Suprapubic skin (tissue), 4 donors: ENCODE measurements at regions not wholly inside any gene's neighbourhood (a gene's known extent, or its start where the extent isn't known, plus 50 kb on each side); places are given as distances from the start of the nearest gene placed in this dataset.

Experiments used
- DNase-seq, 2 donors: peaks; one replicate each; pipeline ENCODE4 v3.0.0-alpha.2; 2019; ENCODE audit warnings: low spot score in 2 of 2
- H3K27ac ChIP-seq: fragments of 200-600 bp; sonication (generic); one replicate; pipeline ENCODE4 v1.5.1; 2019
- H3K27me3 ChIP-seq: fragments of 200-600 bp; sonication (generic); one replicate; pipeline ENCODE4 v1.5.1; 2019
- H3K36me3 ChIP-seq: fragments of 200-600 bp; sonication (generic); one replicate; pipeline ENCODE4 v1.5.1; 2019
- H3K4me1 ChIP-seq: fragments of 200-600 bp; sonication (generic); one replicate; pipeline ENCODE4 v1.5.1; 2019
- H3K4me3 ChIP-seq: fragments of 200-600 bp; sonication (generic); one replicate; pipeline ENCODE4 v1.5.1; 2019; ENCODE audit warnings: mild to moderate bottlenecking
- H3K9me3 ChIP-seq: fragments of 200-600 bp; sonication (generic); one replicate; pipeline ENCODE4 v1.5.1; 2019
- EP300 ChIP-seq: sonication (generic); formaldehyde crosslinking; IDR thresholded peaks from one replicate; pipeline ENCODE4 v1.6.1; 2017; ENCODE audit warnings: antibody characterized with exemption
- POLR2A ChIP-seq, 2 donors: fragments of 450-650 bp; IDR thresholded peaks; one replicate each; pipeline ENCODE4 v1.6.1; 2017; ENCODE audit warnings: antibody characterized with exemption in 2 of 2, mild to moderate bottlenecking in 2 of 2, moderate library complexity in 2 of 2
- POLR2AphosphoS5 ChIP-seq, 3 donors: sonication (generic); formaldehyde crosslinking; IDR thresholded peaks; one replicate each; pipeline ENCODE4 v1.6.1; 2017; ENCODE audit warnings: antibody characterized with exemption in 3 of 3
- WGBS: methylation state at CpG from one replicate; pipeline ENCODE4 v1.1.5; 2018; 5-methylcytosine and 5-hydroxymethylcytosine counted together
- TF ChIP-seq, protein P1 (sequence below), 2 donors: fragments of 200-600 bp in 1 of 2; fragments of 450-650 bp in 1 of 2; sonication (generic) in 1 of 2; IDR thresholded peaks; one replicate each; pipeline ENCODE4 v1.5.1; 2016 to 2019; ENCODE audit warnings: antibody characterized with exemption in 2 of 2, mild to moderate bottlenecking in 1 of 2, moderate library complexity in 1 of 2

DNA sequence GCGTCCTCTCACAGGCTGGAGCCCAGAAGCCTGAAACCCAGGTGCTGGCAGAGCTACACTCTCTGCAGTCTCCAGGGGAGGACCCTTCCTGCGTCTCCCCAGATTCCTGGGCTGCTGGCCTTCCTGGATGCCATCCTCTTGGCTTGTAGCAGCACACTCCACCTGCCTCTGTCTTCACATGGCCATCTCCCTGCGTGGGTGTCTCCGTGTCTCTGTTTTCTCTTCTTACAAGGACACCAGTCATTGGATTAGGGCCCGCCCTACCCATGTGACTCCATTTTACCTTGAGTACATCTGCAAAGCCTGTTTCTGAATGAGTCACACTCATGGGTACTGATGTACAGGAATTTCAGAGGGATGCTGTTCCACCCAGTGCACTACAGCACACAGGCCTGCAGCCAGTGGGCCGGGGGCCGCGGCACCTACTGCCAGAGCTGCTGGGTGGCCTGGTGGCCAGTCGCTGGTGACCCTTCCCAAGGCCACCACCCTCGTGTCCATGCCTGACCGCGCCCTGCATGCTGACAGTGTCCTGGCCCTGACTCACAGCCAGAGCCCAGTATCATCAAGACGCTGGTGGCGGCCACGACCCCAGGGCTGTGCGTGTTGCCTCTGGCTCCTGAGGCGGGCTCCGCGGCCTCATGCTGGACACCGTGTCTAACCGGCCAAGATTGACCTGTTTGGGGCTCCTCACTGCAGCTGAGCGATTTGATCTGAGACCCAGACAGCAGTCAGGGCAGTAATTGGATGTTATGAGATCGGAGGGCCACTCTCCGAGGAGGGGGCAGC lies 63.6 kb upstream of the NKX1-1 start:
- DNase-seq = peak in 1 of 2 donors; percentile 76
- H3K4me3 ChIP-seq = no peak overlapping the region
- H3K9me3 ChIP-seq = no peaks in the 10 kb centered on the region
- H3K27ac ChIP-seq = no peak overlapping the region
- H3K36me3 ChIP-seq = no peaks in the 10 kb centered on the region
- H3K27me3 ChIP-seq = peaks cover 80% of the 10 kb centered on the region
- peaks cover 10% of the 10 kb centered on the region for H3K4me1 ChIP-seq
- TF ChIP-seq EP300 (no peak), POLR2AphosphoS5 (IDR thresholded peaks at IDR 0.05) (no peak), POLR2A (IDR thresholded peaks at IDR 0.05) (no peak)
- TF ChIP-seq, protein P1, sequence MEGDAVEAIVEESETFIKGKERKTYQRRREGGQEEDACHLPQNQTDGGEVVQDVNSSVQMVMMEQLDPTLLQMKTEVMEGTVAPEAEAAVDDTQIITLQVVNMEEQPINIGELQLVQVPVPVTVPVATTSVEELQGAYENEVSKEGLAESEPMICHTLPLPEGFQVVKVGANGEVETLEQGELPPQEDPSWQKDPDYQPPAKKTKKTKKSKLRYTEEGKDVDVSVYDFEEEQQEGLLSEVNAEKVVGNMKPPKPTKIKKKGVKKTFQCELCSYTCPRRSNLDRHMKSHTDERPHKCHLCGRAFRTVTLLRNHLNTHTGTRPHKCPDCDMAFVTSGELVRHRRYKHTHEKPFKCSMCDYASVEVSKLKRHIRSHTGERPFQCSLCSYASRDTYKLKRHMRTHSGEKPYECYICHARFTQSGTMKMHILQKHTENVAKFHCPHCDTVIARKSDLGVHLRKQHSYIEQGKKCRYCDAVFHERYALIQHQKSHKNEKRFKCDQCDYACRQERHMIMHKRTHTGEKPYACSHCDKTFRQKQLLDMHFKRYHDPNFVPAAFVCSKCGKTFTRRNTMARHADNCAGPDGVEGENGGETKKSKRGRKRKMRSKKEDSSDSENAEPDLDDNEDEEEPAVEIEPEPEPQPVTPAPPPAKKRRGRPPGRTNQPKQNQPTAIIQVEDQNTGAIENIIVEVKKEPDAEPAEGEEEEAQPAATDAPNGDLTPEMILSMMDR (IDR thresholded peaks at IDR 0.05) = no peak
- WGBS = 63% methylated on average over 6 of the region's 24 CpGs

DNA sequence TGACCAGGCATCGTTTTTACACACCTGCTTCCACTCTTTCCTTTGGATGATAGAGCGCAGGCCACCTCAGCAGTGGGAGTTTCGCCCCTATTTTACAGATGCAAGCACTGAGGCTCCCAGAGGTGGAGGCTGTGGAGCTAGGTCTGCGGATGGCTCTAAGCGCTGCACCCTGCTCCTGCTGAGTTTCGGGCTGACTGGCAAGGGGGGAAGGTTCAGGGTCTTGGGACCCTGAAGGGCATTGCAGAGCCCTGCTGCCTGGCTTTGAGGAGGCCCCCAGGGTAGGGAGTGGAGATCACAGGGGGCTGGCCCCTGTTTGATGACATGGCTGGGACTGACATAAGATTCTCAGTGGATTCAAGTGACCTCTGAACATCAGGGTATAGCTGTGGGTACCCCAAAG lies 62.8 kb upstream of the NKX1-1 start:
- peaks cover 80% of the 10 kb centered on the region for H3K27me3 ChIP-seq

DNA sequence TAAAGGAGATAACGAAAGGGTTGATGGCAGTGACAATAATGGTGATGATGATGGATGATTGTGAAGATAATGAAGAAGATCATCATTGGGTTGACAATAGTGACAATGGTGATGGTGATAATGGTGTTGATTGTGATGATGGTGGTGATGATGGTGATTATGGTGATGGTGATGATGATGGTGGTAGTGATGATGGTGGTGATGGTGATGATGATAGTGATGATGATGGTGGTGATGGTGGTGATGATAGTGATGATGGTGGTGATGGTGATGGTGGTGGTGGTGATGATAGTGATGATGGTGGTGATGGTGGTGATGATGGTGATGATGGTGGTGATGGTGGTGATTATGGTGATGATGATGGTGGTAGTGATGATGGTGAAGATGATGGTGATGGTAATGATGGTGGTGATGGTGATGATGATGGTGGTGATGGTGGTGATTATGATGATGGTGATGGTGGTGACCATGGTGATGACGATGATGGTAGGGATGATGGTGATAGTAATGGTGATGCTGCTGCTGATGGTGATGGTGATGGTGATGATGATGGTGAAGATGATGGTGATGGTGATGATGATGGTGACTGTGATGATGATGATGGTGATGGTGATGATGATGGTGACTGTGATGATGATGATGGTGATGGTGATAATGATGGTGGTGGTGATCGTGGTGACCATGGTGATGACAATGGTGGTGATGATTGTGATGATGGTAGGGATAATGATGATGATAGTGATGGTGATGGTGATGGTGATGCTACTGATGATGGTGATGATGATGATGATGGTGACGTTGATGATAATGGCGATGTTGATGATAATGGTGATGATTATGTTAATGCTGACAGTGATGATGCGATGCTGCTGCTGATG lies 61.6 kb upstream of the NKX1-1 start:
- H3K27me3 ChIP-seq = peaks cover 80% of the 10 kb centered on the region
- H3K4me1 ChIP-seq = peaks cover 10% of the 10 kb centered on the region
- no peak overlapping the region for H3K4me3 ChIP-seq
- WGBS = 96% methylated on average over 6 of the region's 6 CpGs
- H3K27ac ChIP-seq = no peak overlapping the region
- H3K36me3 ChIP-seq = no peaks in the 10 kb centered on the region
- no peaks in the 10 kb centered on the region for H3K9me3 ChIP-seq
- no peak for DNase-seq
- TF ChIP-seq POLR2AphosphoS5 (IDR thresholded peaks at IDR 0.05) (no peak), POLR2A (IDR thresholded peaks at IDR 0.05) (no peak), EP300 (no peak)
- TF ChIP-seq, protein P1 (IDR thresholded peaks at IDR 0.05) = no peak

More for the DNA sequence above, 62.8 kb upstream of the NKX1-1 start:
- Histone ChIP-seq H3K9me3 (no peaks in the 10 kb centered on the region), H3K36me3 (no peaks in the 10 kb centered on the region), H3K4me3 (no peak overlapping the region), H3K27ac (no peak overlapping the region), H3K4me1 (peaks cover 10% of the 10 kb centered on the region)
- 86% methylated on average over 5 of the region's 6 CpGs for WGBS
- TF ChIP-seq EP300 = no peak
- TF ChIP-seq POLR2AphosphoS5 (IDR thresholded peaks at IDR 0.05) = no peak
- no peak for TF ChIP-seq POLR2A (IDR thresholded peaks at IDR 0.05)
- TF ChIP-seq, protein P1 (IDR thresholded peaks at IDR 0.05) = no peak
- peak in 1 of 2 donors; percentile 67 for DNase-seq

DNA sequence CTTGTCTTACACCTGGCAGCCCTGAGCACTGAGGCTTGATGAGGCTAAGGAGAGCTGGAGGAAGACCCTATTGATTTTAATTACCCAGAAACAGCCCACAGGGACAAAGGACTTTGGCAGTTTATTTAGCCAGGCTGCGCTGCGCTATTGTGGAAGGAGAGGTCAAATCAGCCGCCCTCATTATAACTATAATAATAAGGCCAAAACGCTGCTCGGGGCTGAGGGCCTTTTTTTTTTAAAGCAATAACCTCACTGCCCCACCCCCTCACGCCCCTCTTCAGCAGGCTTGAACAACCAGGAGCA lies 60.6 kb upstream of the NKX1-1 start:
- no peaks in the 10 kb centered on the region for H3K36me3 ChIP-seq
- TF ChIP-seq POLR2A (IDR thresholded peaks at IDR 0.05) (no peak), POLR2AphosphoS5 (IDR thresholded peaks at IDR 0.05) (no peak)
- TF ChIP-seq, protein P1 (IDR thresholded peaks at IDR 0.05) = no peak
- peaks cover 2% of the 10 kb centered on the region for H3K4me1 ChIP-seq
- H3K9me3 ChIP-seq = no peaks in the 10 kb centered on the region
- DNase-seq = no peak
- no peak overlapping the region for H3K27ac ChIP-seq
- H3K27me3 ChIP-seq = peaks cover 80% of the 10 kb centered on the region
- H3K4me3 ChIP-seq = no peak overlapping the region
- 81% methylated on average over 6 of the region's 6 CpGs for WGBS
